H1 (cell line): ENCODE measurements at regions not wholly inside any gene's neighbourhood (a gene's known extent, or its start where the extent isn't known, plus 50 kb on each side); places are given as distances from the start of the nearest gene placed in this dataset.

ENCODE experiments used
- CTCF ChIA-PET: fragments of 300-600 bp; sonication (Branson Sonifier 250); formaldehyde crosslinking; loops from one replicate; lab custom pipeline; 2021; ENCODE audit not compliant: partially characterized antibody; lab: Charles Lee
- POLR2A ChIA-PET: fragments of 300-600 bp; sonication (Branson Sonifier 250); formaldehyde crosslinking; loops from one replicate; lab custom pipeline; 2021; ENCODE audit warnings: inconsistent platforms; ENCODE audit not compliant: partially characterized antibody; lab: Charles Lee
- DNase-seq, 2 experiments: peaks; one replicate each; pipeline versions ENCODE4 v3.0.0 to v3.0.0-alpha.2; 2010 to 2022; ENCODE audit warnings: low spot score in 2 of 2, low read depth in 1 of 2, mixed read lengths in 1 of 2
- FAIRE-seq: peaks from 2 replicates; lab custom pipeline; 2011; peaks lifted over from hg19 to GRCh38; lab: Jason Lieb, UNC
- H2AFZ ChIP-seq: 2 replicates; pipeline ENCODE4 v1.8.1; 2012; ENCODE audit warnings: low read length, inconsistent platforms
- H2AK5ac ChIP-seq: 2 replicates; pipeline ENCODE4 v1.6.1; 2013; ENCODE audit warnings: low read depth, low read length
- H2BK120ac ChIP-seq: replicated peaks from 2 replicates; pipeline ENCODE3; 2013; ENCODE audit warnings: low read depth, low read length, inconsistent platforms
- H2BK12ac ChIP-seq: 2 replicates; pipeline ENCODE4 v1.6.1; 2013; ENCODE audit warnings: low read depth, low read length
- H2BK15ac ChIP-seq: 2 replicates; pipeline ENCODE4 v1.6.1; 2013; ENCODE audit warnings: low read length
- H2BK20ac ChIP-seq: 2 replicates; pipeline ENCODE4 v1.6.1; 2013; ENCODE audit warnings: low read length
- H2BK5ac ChIP-seq: 2 replicates; pipeline ENCODE4 v1.6.1; 2013; ENCODE audit warnings: low read depth, low read length
- H3K14ac ChIP-seq: 2 replicates; pipeline ENCODE4 v1.6.1; 2013; ENCODE audit warnings: inconsistent platforms; ENCODE audit not compliant: insufficient read length
- H3K18ac ChIP-seq: 2 replicates; pipeline ENCODE4 v1.6.1; 2013; ENCODE audit warnings: low read length; ENCODE audit errors: extremely low read depth
- H3K23ac ChIP-seq: 2 replicates; pipeline ENCODE4 v1.6.1; 2013; ENCODE audit warnings: inconsistent platforms; ENCODE audit not compliant: insufficient read length
- H3K23me2 ChIP-seq: 2 replicates; pipeline ENCODE4 v1.6.1; 2013; ENCODE audit warnings: low read depth, low read length
- H3K27ac ChIP-seq: 2 replicates; pipeline ENCODE4 v1.6.1; 2011; ENCODE audit warnings: low read depth, low read length, inconsistent platforms
- H3K27me3 ChIP-seq, 4 experiments: replicated peaks in 1 of 4; 1 replicate in 1 of 4; 2 replicates in 3 of 4; pipeline versions ENCODE4 v1.6.1 to v1.8.1; 2011 to 2013; ENCODE audit warnings: low read length in 3 of 4, mild to moderate bottlenecking in 3 of 4, inconsistent platforms in 2 of 4, mixed read lengths in 2 of 4, moderate library complexity in 1 of 4; ENCODE audit not compliant: control insufficient read depth in 3 of 4, insufficient read depth in 3 of 4; ENCODE audit errors: extremely low read depth in 1 of 4
- H3K36me3 ChIP-seq, 4 experiments: 2 replicates each; pipeline versions ENCODE4 v1.6.1 to v1.8.1; 2011 to 2013; ENCODE audit warnings: mild to moderate bottlenecking in 4 of 4, low read length in 3 of 4, moderate library complexity in 2 of 4, control low read depth in 1 of 4, inconsistent platforms in 1 of 4; ENCODE audit not compliant: insufficient read depth in 4 of 4, control insufficient read depth in 2 of 4
- H3K4ac ChIP-seq: replicated peaks from 2 replicates; pipeline ENCODE3; 2013; ENCODE audit warnings: low read length, low read depth, mixed read lengths, inconsistent platforms; ENCODE audit not compliant: insufficient read length
- H3K4me1 ChIP-seq, 4 experiments: replicated peaks in 1 of 4; 1 replicate in 1 of 4; 2 replicates in 3 of 4; pipeline versions ENCODE4 v1.6.1 to v1.8.1; 2011 to 2013; ENCODE audit warnings: low read length in 3 of 4, inconsistent platforms in 2 of 4, mixed read lengths in 1 of 4; ENCODE audit not compliant: insufficient read depth in 4 of 4, control insufficient read depth in 3 of 4
- H3K4me2 ChIP-seq, 2 experiments: 2 replicates each; pipeline versions ENCODE4 v1.6.1 to v1.8.1; 2011 to 2013; ENCODE audit warnings: low read depth in 2 of 2, low read length in 2 of 2, control low read depth in 1 of 2, inconsistent platforms in 1 of 2, mild to moderate bottlenecking in 1 of 2; ENCODE audit not compliant: insufficient read depth in 1 of 2
- H3K4me3 ChIP-seq, 4 experiments: fragments of 200-600, 300-600 bp in 1 of 4; sonication (generic), shearing (Covaris generic), sonication (Bioruptor Twin) in 1 of 4; 2 replicates each; pipeline versions ENCODE4 v1.5.1 to v1.8.1; 2011 to 2016; ENCODE audit warnings: low read length in 4 of 4, low read depth in 3 of 4, control low read depth in 2 of 4, inconsistent platforms in 2 of 4, mild to moderate bottlenecking in 2 of 4, mixed read lengths in 1 of 4, moderate library complexity in 1 of 4; ENCODE audit not compliant: insufficient read depth in 2 of 4; ENCODE audit errors: extremely low read depth in 1 of 4
- H3K56ac ChIP-seq: replicated peaks from 2 replicates; pipeline ENCODE3; 2013; ENCODE audit warnings: low read depth, mild to moderate bottlenecking, mixed read lengths, low read length, inconsistent platforms; ENCODE audit not compliant: insufficient read length
- H3K79me1 ChIP-seq: 2 replicates; pipeline ENCODE4 v1.6.1; 2013; ENCODE audit warnings: low read depth, low read length, control low read depth
- H3K79me2 ChIP-seq, 2 experiments: 2 replicates each; pipeline versions ENCODE4 v1.6.1 to v1.8.1; 2012 to 2013; ENCODE audit warnings: low read length in 2 of 2, mild to moderate bottlenecking in 2 of 2, inconsistent platforms in 1 of 2; ENCODE audit not compliant: insufficient read depth in 2 of 2, control insufficient read depth in 1 of 2
- H3K9ac ChIP-seq, 4 experiments: replicated peaks in 1 of 4; 1 replicate in 1 of 4; 2 replicates in 3 of 4; pipeline versions ENCODE4 v1.6.1 to v1.8.1; 2011 to 2013; ENCODE audit warnings: low read depth in 3 of 4, low read length in 3 of 4, control low read depth in 2 of 4, mild to moderate bottlenecking in 2 of 4, moderate library complexity in 2 of 4, inconsistent platforms in 1 of 4; ENCODE audit errors: extremely low read depth in 1 of 4
- H3K9me3 ChIP-seq, 2 experiments: 2 replicates each; pipeline versions ENCODE4 v1.6.1 to v1.8.1; 2012 to 2013; ENCODE audit warnings: mild to moderate bottlenecking in 2 of 2, moderate library complexity in 2 of 2, control low read depth in 1 of 2, inconsistent platforms in 1 of 2, low read depth in 1 of 2, low read length in 1 of 2, mixed read lengths in 1 of 2; ENCODE audit not compliant: insufficient read depth in 2 of 2
- H4K20me1 ChIP-seq, 2 experiments: replicated peaks in 1 of 2; 2 replicates each; pipeline versions ENCODE3 to v1.8.1; 2011 to 2013; ENCODE audit warnings: inconsistent platforms in 2 of 2, low read length in 2 of 2, mild to moderate bottlenecking in 1 of 2; ENCODE audit not compliant: insufficient read depth in 2 of 2, control insufficient read depth in 1 of 2
- H4K5ac ChIP-seq: 2 replicates; pipeline ENCODE4 v1.6.1; 2013; ENCODE audit warnings: low read length, low read depth, mixed read lengths, inconsistent platforms; ENCODE audit not compliant: insufficient read length
- H4K8ac ChIP-seq: 2 replicates; pipeline ENCODE4 v1.8.0; 2013; ENCODE audit warnings: mild to moderate bottlenecking, moderate library complexity, low read length, inconsistent platforms; ENCODE audit not compliant: insufficient read depth; ENCODE audit errors: extremely low read depth
- H4K91ac ChIP-seq: replicated peaks from 2 replicates; pipeline ENCODE3; 2013; ENCODE audit warnings: low read length, mixed read lengths, inconsistent platforms; ENCODE audit not compliant: insufficient read length
- CHD2 ChIP-seq: IDR thresholded peaks from 2 replicates; pipeline ENCODE4 v1.6.1; 2012; ENCODE audit warnings: low read length, improper control_type of control experiment
- HDAC2 ChIP-seq, 2 experiments: fragments of 300-600 bp in 1 of 2; sonication (generic) in 1 of 2; IDR thresholded peaks; 2 replicates each; pipeline ENCODE4 v1.6.1; 2011 to 2012; ENCODE audit warnings: low read depth in 2 of 2, low read length in 2 of 2, mild to moderate bottlenecking in 2 of 2, moderate library complexity in 2 of 2, borderline replicate concordance in 1 of 2, inconsistent platforms in 1 of 2
- JUN ChIP-seq: IDR thresholded peaks from 2 replicates; pipeline ENCODE4 v1.6.1; 2011; ENCODE audit warnings: low read depth, mild to moderate bottlenecking, improper control_type of control experiment, low read length
- JUND ChIP-seq: IDR thresholded peaks from 2 replicates; pipeline ENCODE4 v1.6.1; 2011; ENCODE audit warnings: mild to moderate bottlenecking, improper control_type of control experiment, low read length
- KDM4A ChIP-seq: IDR thresholded peaks from one replicate; pipeline ENCODE4 v1.7.1; 2012; ENCODE audit warnings: low read depth, mild to moderate bottlenecking, moderate library complexity, low read length, inconsistent platforms; ENCODE audit not compliant: severe bottlenecking
- SAP30 ChIP-seq: fragments of 300-600 bp; sonication (generic); IDR thresholded peaks from 2 replicates; pipeline ENCODE4 v1.7.1; 2012; ENCODE audit warnings: low read length, moderate library complexity, mild to moderate bottlenecking, inconsistent platforms; ENCODE audit not compliant: insufficient read depth, insufficient replicate concordance
- SP1 ChIP-seq: IDR thresholded peaks from 2 replicates; pipeline ENCODE4 v1.6.1; 2011; ENCODE audit warnings: low read depth, low read length
- SP4 ChIP-seq: IDR thresholded peaks from 2 replicates; pipeline ENCODE4 v1.6.1; 2012; ENCODE audit warnings: low read length, inconsistent platforms
- WGBS, 2 experiments: shearing (Covaris generic) in 1 of 2; methylation state at CpG; one replicate each; pipeline versions ENCODE4 v1.1.6 to v1.1.7; 2013 to 2015; ENCODE audit warnings: low lambda C conversion rate in 2 of 2, mixed read lengths in 2 of 2, inconsistent platforms in 1 of 2, low coverage in 1 of 2, missing lambda C conversion rate in 1 of 2; ENCODE audit not compliant: insufficient replicate concordance in 2 of 2, insufficient coverage in 1 of 2, insufficient read length in 1 of 2; ENCODE audit errors: extremely low coverage in 1 of 2, missing lambda C conversion rate in 1 of 2; 5-methylcytosine and 5-hydroxymethylcytosine counted together

DNA sequence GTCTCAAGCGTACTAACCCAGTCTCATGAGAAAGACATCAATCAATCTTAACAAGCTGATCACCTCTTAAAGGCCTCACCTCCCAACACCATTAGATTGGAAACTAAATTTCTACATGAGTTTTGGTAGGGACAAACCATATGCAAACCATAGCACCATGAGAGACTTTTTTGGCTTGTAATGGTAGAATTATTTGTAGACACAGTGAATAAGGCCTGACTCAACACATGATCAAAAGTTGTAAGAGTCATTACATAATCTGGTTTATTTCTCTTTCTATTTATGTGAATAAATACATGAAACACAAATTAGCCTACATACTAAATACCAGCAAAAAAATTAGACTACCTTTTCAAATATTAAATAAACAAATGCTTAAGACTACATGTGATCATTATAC is 183.3 kb upstream of the EPHA6 start:
- Histone ChIP-seq H2BK120ac (no peak overlapping the region), H2AFZ (no peak overlapping the region; the same call in 1 of the 2 replicates), H2AK5ac (no peak overlapping the region), H3K56ac (no peak overlapping the region), H2BK5ac (no peak overlapping the region), H4K20me1 (no peaks in the 10 kb centered on the region), H3K4me1 (no peaks in the 10 kb centered on the region), H3K4ac (no peak overlapping the region), H3K4me3 (no peak overlapping the region), H3K79me1 (no peaks in the 10 kb centered on the region), H3K79me2 (no peaks in the 10 kb centered on the region), H2BK20ac (no peak overlapping the region), H3K9ac (no peak overlapping the region), H3K23me2 (no peaks in the 10 kb centered on the region), H4K8ac (no peak overlapping the region), H3K27ac (no peak overlapping the region), H3K9me3 (no peaks in the 10 kb centered on the region), H2BK15ac (no peak overlapping the region), H3K36me3 (no peaks in the 10 kb centered on the region), H4K91ac (no peak overlapping the region), H3K23ac (no peak overlapping the region), H3K4me2 (no peak overlapping the region), H3K18ac (no peak overlapping the region), H2BK12ac (no peak overlapping the region), H4K5ac (no peak overlapping the region), H3K27me3 (no peaks in the 10 kb centered on the region), H3K14ac (no peak overlapping the region)
- FAIRE-seq: no peak
- ChIA-PET POLR2A (no interaction called here), CTCF (no interaction called here)
- DNase-seq: no peak
- 88% methylated on average over 1 of the region's 1 CpG; no CpG with 5 or more reads in 1 of the 2 experiments for WGBS, 2 experiments
- TF ChIP-seq JUND (no peak), SAP30 (no peak), CHD2 (no peak), SP1 (no peak), JUN (no peak), KDM4A (no peak), HDAC2 (IDR thresholded peaks at IDR 0.05; ENCODE audit: borderline replicate concordance in 1 of 2, low read depth in 2 of 2, low read length in 2 of 2) (no peak), SP4 (no peak)
